AG04450 (cell line): ENCODE measurements at regions not wholly inside any gene's neighbourhood (a gene's known extent, or its start where the extent isn't known, plus 50 kb on each side); places are given as distances from the start of the nearest gene placed in this dataset.

ENCODE experiments used
- CTCF ChIA-PET: fragments of 300-600, 350-600 bp; formaldehyde crosslinking; extraction: SDS; loops from one replicate; lab custom pipeline; 2022; ENCODE audit warnings: antibody characterized with exemption, inconsistent platforms; lab: Charles Lee
- POLR2A ChIA-PET: fragments of 350-600 bp; formaldehyde crosslinking; extraction: SDS; loops from one replicate; lab custom pipeline; 2021; ENCODE audit warnings: antibody characterized with exemption, inconsistent platforms; lab: Yijun Ruan, JAX
- DNase-seq: peaks from one replicate; pipeline ENCODE4 v3.0.0-alpha.2; 2011; ENCODE audit warnings: low read depth, low spot score
- H3K27ac ChIP-seq: one replicate; pipeline ENCODE4 v1.5.1; 2012; ENCODE audit warnings: low read depth, low read length, control low read depth
- H3K27me3 ChIP-seq: one replicate; pipeline ENCODE4 v1.6.0; 2012; ENCODE audit warnings: low read length; ENCODE audit not compliant: control insufficient read depth, insufficient read depth
- H3K4me3 ChIP-seq: 2 replicates; pipeline ENCODE4 v1.5.1; 2011; ENCODE audit warnings: mild to moderate bottlenecking, low read depth, low read length, control low read depth
- H3K9me3 ChIP-seq: 2 replicates; pipeline ENCODE4 v1.5.1; 2012; ENCODE audit warnings: low read length; ENCODE audit not compliant: control insufficient read depth, insufficient read depth
- TF ChIP-seq, protein P1 (sequence below): IDR thresholded peaks from 2 replicates; pipeline ENCODE4 v1.5.1; 2011; ENCODE audit warnings: low read depth, low read length, control low read depth, inconsistent platforms

DNA sequence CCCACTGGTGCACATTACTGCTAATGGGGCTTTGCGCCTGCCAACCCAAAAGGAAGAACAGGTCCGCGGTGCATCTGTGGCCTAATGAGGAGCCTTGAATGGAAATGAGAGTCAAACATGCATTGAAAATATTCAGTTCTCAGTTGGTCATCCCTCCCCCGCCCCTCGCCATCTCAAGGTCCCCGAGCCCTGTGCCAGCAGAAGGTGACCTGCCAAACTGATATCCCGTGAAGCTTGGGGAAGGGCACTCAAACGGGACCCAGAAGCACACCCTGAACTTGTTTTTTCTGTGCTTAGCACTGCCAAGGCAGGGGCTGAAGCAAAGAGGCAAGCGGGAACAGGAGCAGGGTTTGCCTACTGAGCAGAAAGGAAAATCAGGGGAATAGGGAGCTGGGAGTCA lies 67.9 kb upstream of the ZNF648 start:
- TF ChIP-seq, protein P1, sequence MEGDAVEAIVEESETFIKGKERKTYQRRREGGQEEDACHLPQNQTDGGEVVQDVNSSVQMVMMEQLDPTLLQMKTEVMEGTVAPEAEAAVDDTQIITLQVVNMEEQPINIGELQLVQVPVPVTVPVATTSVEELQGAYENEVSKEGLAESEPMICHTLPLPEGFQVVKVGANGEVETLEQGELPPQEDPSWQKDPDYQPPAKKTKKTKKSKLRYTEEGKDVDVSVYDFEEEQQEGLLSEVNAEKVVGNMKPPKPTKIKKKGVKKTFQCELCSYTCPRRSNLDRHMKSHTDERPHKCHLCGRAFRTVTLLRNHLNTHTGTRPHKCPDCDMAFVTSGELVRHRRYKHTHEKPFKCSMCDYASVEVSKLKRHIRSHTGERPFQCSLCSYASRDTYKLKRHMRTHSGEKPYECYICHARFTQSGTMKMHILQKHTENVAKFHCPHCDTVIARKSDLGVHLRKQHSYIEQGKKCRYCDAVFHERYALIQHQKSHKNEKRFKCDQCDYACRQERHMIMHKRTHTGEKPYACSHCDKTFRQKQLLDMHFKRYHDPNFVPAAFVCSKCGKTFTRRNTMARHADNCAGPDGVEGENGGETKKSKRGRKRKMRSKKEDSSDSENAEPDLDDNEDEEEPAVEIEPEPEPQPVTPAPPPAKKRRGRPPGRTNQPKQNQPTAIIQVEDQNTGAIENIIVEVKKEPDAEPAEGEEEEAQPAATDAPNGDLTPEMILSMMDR: no peak
- no peak overlapping the region for H3K27ac ChIP-seq
- no peak overlapping the region for H3K4me3 ChIP-seq
- ChIA-PET POLR2A (no interaction called here), CTCF (interaction anchor here (0.6 to 0.8 kb wide), 2 partner anchors 12 to 14 kb away, joined by 3 read pairs; no protein-coding TSS in a partner anchor)
- H3K9me3 ChIP-seq: no peaks in the 10 kb centered on the region
- no peaks in the 10 kb centered on the region for H3K27me3 ChIP-seq
- DNase-seq: no peak

DNA sequence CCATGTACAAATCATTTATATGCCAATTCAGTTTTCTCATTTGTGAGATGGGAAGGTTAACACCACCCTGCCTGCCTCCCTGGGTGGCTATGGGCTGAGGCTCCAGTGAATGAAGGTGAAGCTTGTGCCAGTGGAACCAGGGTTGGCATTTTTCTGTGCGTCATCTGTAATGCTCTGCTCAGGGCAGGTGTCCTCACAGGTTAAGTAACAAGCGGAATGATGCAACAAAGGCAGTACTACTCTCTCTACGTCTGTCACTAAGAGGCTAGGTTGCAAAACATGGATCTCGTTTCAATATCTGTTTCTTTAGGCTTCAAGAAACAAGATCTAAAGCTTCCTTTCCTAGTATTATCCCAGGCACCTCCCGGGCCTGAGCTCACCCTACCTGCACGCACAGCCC lies 67.0 kb upstream of the ZNF648 start:
- no peak overlapping the region for H3K4me3 ChIP-seq
- H3K9me3 ChIP-seq: no peaks in the 10 kb centered on the region
- no peak for DNase-seq
- TF ChIP-seq, protein P1: no peak
- H3K27me3 ChIP-seq: no peaks in the 10 kb centered on the region
- ChIA-PET POLR2A (no interaction called here), CTCF (no interaction called here)
- H3K27ac ChIP-seq: no peak overlapping the region

DNA sequence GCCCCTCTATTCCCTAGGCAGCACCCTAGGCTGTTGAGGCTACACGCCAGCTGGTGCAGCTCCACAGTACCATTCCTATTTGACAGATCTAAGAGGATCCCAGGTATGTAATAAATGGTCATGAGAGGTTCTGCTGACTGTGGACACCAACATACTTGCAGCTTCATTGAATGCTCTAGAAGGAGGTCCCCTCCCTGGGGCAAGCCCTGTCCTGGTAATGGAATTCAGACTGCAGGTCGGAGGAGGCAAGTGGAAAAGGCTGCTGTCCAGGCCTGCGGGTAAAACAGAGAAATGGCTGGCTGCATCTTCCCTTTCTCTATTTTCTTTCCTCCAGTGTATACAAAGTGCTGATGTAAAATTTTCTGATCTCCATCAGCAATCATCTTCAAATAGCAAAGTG lies 66.1 kb upstream of the ZNF648 start:
- DNase-seq: no peak
- Histone ChIP-seq H3K27ac (no peak overlapping the region), H3K27me3 (no peaks in the 10 kb centered on the region), H3K9me3 (no peaks in the 10 kb centered on the region), H3K4me3 (no peak overlapping the region)
- POLR2A ChIA-PET: no interaction called here
- TF ChIP-seq, protein P1: no peak
- CTCF ChIA-PET: no interaction called here

DNA sequence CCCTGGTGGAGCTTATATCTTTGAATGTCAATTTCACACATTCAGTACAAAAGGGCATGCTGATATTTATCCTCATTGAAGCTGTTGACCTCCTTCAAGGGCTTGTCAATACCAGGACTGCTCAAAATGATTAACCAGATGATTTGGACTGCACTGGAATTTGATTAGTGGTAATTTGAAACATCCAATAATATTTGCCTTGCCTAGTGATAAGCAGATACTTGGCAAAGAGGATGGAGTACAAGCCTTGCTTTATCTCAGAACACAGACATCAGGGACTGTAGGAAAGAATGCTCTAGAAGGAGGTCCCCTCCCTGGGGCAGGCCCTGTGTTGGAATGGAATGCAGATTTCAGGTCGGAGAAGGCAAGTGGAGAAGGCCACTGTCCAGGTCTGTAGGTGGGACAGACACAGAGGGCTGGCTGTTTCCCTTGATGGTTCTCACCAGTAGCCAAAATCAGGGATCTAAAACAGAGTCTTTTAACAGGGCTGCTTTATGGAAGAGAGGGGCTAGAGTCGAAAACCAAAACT lies 64.8 kb upstream of the ZNF648 start:
- ChIA-PET POLR2A (no interaction called here), CTCF (no interaction called here)
- H3K27me3 ChIP-seq: no peaks in the 10 kb centered on the region
- DNase-seq: no peak
- TF ChIP-seq, protein P1: no peak
- no peak overlapping the region for H3K27ac ChIP-seq
- H3K9me3 ChIP-seq: no peaks in the 10 kb centered on the region
- H3K4me3 ChIP-seq: no peak overlapping the region

DNA sequence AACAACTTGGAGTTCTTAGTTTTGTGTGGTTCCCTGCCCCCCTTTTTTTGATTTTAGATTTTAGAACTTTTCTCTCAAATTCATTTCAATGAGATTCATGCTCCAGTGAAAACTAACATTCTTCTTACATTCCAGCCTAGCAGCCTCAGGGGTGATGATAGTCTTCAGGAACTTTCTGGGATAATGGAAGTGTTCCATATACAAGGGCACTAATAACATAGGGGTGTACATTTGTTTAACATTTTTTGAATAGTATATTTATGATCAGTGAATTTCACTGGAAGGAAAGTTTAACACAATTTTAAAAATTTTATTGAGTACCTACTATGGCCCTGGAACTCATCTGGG lies 61.4 kb upstream of the ZNF648 start:
- Histone ChIP-seq H3K4me3 (no peak overlapping the region), H3K27me3 (no peaks in the 10 kb centered on the region), H3K9me3 (no peaks in the 10 kb centered on the region), H3K27ac (no peak overlapping the region)
- no peak for DNase-seq
- POLR2A ChIA-PET: no interaction called here
- TF ChIP-seq, protein P1: no peak
- CTCF ChIA-PET: interaction anchor here (1.0 kb wide), 1 partner anchor 20 kb away, joined by 5 read pairs; no protein-coding TSS in a partner anchor
